ENCODE measurements at regions not wholly inside any gene's neighbourhood (a gene's known extent, or its start where the extent isn't known, plus 50 kb on each side); places are given as distances from the start of the nearest gene placed in this dataset.

DNA sequence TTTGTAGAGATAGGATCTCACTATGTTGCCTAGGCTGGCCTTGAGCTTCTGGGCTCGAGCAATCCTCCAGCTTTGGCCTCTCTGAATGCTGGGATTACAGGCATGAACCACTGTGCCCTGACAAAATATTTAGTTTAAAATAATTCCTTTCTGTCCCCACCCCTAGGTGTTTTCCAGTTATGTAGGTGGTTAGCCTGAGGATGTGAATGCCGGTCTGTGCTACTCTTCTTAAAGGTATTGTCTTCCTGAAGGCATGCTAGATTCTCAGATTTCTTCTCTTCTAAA, 56.7 kb upstream of the BASP1 start:
- TF ChIP-seq JUND (IDR thresholded peaks at IDR 0.05) (no peak), SRF (IDR thresholded peaks at IDR 0.05; ENCODE audit: low read depth) (no peak), FOSL1 (IDR thresholded peaks at IDR 0.05; ENCODE audit: low read depth) (no peak), RAD21 (IDR thresholded peaks at IDR 0.05; ENCODE audit: low read depth) (no peak), SIN3A (IDR thresholded peaks at IDR 0.05; ENCODE audit: low read depth) (no peak), CBX3 (IDR thresholded peaks at IDR 0.05; ENCODE audit: low read depth) (no peak), YY1 (IDR thresholded peaks at IDR 0.05; ENCODE audit: extremely low read depth, insufficient replicate concordance, low read depth, low read length) (no peak), EZH2phosphoT487 (IDR thresholded peaks at IDR 0.05; ENCODE audit: borderline replicate concordance) (no peak), TCF7L2 (IDR thresholded peaks at IDR 0.05; ENCODE audit: borderline replicate concordance, extremely low read depth, insufficient read depth, insufficient read length) (no peak), SP1 (IDR thresholded peaks at IDR 0.05; ENCODE audit: low read depth) (no peak), CEBPB (IDR thresholded peaks at IDR 0.05; ENCODE audit: low read depth) (no peak), ELF1 (IDR thresholded peaks at IDR 0.05; ENCODE audit: borderline replicate concordance, low read depth) (no peak), ZNF274 (IDR thresholded peaks at IDR 0.05; ENCODE audit: low read depth, low read length) (no peak), EZH2 (IDR thresholded peaks at IDR 0.05) (no peak), POLR2A (IDR thresholded peaks at IDR 0.05; ENCODE audit: borderline replicate concordance, extremely low read depth, insufficient read depth, insufficient read length) (no peak), POLR2AphosphoS5 (IDR thresholded peaks at IDR 0.05; ENCODE audit: low read depth, low read length) (no peak)
- TF ChIP-seq, protein P1, sequence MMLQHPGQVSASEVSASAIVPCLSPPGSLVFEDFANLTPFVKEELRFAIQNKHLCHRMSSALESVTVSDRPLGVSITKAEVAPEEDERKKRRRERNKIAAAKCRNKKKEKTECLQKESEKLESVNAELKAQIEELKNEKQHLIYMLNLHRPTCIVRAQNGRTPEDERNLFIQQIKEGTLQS (IDR thresholded peaks at IDR 0.05) = no peak
- TF ChIP-seq, protein P2, sequence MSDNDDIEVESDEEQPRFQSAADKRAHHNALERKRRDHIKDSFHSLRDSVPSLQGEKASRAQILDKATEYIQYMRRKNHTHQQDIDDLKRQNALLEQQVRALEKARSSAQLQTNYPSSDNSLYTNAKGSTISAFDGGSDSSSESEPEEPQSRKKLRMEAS (IDR thresholded peaks at IDR 0.05) = no peak
- TF ChIP-seq, protein P3, sequence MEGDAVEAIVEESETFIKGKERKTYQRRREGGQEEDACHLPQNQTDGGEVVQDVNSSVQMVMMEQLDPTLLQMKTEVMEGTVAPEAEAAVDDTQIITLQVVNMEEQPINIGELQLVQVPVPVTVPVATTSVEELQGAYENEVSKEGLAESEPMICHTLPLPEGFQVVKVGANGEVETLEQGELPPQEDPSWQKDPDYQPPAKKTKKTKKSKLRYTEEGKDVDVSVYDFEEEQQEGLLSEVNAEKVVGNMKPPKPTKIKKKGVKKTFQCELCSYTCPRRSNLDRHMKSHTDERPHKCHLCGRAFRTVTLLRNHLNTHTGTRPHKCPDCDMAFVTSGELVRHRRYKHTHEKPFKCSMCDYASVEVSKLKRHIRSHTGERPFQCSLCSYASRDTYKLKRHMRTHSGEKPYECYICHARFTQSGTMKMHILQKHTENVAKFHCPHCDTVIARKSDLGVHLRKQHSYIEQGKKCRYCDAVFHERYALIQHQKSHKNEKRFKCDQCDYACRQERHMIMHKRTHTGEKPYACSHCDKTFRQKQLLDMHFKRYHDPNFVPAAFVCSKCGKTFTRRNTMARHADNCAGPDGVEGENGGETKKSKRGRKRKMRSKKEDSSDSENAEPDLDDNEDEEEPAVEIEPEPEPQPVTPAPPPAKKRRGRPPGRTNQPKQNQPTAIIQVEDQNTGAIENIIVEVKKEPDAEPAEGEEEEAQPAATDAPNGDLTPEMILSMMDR (IDR thresholded peaks at IDR 0.05 in 2 of 3, conservative IDR thresholded peaks at IDR 0.05 in 1 of 3; ENCODE audit: borderline replicate concordance in 1 of 3, insufficient read depth in 1 of 3, low read depth in 2 of 3, low read length in 2 of 3) = no peak
- TF ChIP-seq, protein P4, sequence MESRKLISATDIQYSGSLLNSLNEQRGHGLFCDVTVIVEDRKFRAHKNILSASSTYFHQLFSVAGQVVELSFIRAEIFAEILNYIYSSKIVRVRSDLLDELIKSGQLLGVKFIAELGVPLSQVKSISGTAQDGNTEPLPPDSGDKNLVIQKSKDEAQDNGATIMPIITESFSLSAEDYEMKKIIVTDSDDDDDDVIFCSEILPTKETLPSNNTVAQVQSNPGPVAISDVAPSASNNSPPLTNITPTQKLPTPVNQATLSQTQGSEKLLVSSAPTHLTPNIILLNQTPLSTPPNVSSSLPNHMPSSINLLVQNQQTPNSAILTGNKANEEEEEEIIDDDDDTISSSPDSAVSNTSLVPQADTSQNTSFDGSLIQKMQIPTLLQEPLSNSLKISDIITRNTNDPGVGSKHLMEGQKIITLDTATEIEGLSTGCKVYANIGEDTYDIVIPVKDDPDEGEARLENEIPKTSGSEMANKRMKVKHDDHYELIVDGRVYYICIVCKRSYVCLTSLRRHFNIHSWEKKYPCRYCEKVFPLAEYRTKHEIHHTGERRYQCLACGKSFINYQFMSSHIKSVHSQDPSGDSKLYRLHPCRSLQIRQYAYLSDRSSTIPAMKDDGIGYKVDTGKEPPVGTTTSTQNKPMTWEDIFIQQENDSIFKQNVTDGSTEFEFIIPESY (IDR thresholded peaks at IDR 0.05; ENCODE audit: extremely low read depth, insufficient replicate concordance, low read length) = no peak
- ChIA-PET CTCF (no interaction called here), POLR2A (no interaction called here), RAD21 (ENCODE audit: low non-redundant PET in 1 of 2, low total read pairs in 2 of 2, uncharacterized antibody in 2 of 2, unreplicated experiment in 2 of 2) (no interaction called here)
- H3K9me2 ChIP-seq (ENCODE audit: insufficient read depth) = no peaks in the 10 kb centered on the region
- H3K36me3 ChIP-seq (ENCODE audit: control insufficient read depth in 1 of 2, insufficient read depth in 2 of 2, low read length in 2 of 2) = no peaks in the 10 kb centered on the region
- H3K27ac ChIP-seq (ENCODE audit: low read depth, low read length) = no peak overlapping the region
- no peak overlapping the region for H2AFZ ChIP-seq (ENCODE audit: low read depth, low read length, poor library complexity, severe bottlenecking)
- DNase-seq (ENCODE audit: low read depth, low spot score) (no peak), ATAC-seq (no peak)
- H3K4me2 ChIP-seq (ENCODE audit: low read length) = no peak overlapping the region
- intact Hi-C loops (cut with micrococcal nuclease) = no loop called here
- H3K27me3 ChIP-seq (ENCODE audit: insufficient read depth, low read length) = 0 out of 2 replicates have a peak, but pooled peaks cover 7% of the 10 kb centered on the region
- no peaks in the 10 kb centered on the region for H3K9me3 ChIP-seq (ENCODE audit: control insufficient read depth in 1 of 2, insufficient read depth in 1 of 2, low read depth in 1 of 2, low read length in 2 of 2)
- no peaks in the 10 kb centered on the region for H4K20me1 ChIP-seq (ENCODE audit: insufficient read depth)
- no TSS peak for BruUV-seq (replicated peaks)
- no peaks in the 10 kb centered on the region for H3K4me1 ChIP-seq (ENCODE audit: control insufficient read depth in 1 of 2, insufficient read depth in 2 of 2, low read length in 2 of 2)
- H3K79me2 ChIP-seq (ENCODE audit: insufficient read depth, low read length) = no peaks in the 10 kb centered on the region
- H3K4me3 ChIP-seq (replicated peaks in 1 of 2; ENCODE audit: low read depth in 1 of 2, low read length in 2 of 2) = no peak overlapping the region
- no peak overlapping the region for H3K9ac ChIP-seq (ENCODE audit: low read length)
